Fibroblast of the aortic adventitia (primary cell): ENCODE measurements at regions not wholly inside any gene's neighbourhood (a gene's known extent, or its start where the extent isn't known, plus 50 kb on each side); places are given as distances from the start of the nearest gene placed in this dataset.
"Not testable (repeated sequence)": the region's sequence is repeated elsewhere in the genome, so short reads cannot be mapped to it uniquely, and the experiment has no call there.

Experiments used
- DNase-seq: peaks from one replicate; pipeline ENCODE4 v3.0.0-alpha.2; 2010; ENCODE audit warnings: low read depth
- H3K4me3 ChIP-seq: 2 replicates; pipeline ENCODE4 v1.5.1; 2011; ENCODE audit warnings: low read depth, mild to moderate bottlenecking, control low read depth, low read length, moderate library complexity
- TF ChIP-seq, protein P1 (sequence below): IDR thresholded peaks from 2 replicates; pipeline ENCODE4 v1.5.1; 2011; ENCODE audit warnings: mild to moderate bottlenecking, low read length, control low read depth, inconsistent platforms; ENCODE audit not compliant: insufficient read depth

DNA sequence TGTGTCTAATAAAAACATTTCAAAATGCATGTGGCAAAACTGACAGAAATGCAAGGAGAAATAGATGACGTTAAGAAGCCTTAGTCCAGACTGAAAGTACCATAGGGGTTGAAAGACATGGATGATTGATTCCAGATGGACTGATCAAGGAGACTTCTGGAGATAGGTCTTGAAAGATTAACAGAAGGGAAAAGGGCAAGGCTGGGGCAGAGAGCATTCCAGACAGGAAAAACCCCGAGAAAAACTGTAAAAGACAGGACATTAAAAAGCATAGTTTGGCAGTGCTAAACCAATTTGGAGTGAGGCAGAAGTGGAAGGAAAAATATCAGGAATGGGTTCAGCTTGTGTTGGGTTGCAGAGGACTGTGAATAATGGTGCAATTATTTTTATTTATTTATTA, 375.2 kb upstream of the SGO1 start:
- H3K4me3 ChIP-seq = no peak overlapping the region
- TF ChIP-seq, protein P1, sequence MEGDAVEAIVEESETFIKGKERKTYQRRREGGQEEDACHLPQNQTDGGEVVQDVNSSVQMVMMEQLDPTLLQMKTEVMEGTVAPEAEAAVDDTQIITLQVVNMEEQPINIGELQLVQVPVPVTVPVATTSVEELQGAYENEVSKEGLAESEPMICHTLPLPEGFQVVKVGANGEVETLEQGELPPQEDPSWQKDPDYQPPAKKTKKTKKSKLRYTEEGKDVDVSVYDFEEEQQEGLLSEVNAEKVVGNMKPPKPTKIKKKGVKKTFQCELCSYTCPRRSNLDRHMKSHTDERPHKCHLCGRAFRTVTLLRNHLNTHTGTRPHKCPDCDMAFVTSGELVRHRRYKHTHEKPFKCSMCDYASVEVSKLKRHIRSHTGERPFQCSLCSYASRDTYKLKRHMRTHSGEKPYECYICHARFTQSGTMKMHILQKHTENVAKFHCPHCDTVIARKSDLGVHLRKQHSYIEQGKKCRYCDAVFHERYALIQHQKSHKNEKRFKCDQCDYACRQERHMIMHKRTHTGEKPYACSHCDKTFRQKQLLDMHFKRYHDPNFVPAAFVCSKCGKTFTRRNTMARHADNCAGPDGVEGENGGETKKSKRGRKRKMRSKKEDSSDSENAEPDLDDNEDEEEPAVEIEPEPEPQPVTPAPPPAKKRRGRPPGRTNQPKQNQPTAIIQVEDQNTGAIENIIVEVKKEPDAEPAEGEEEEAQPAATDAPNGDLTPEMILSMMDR = no peak
- peak; percentile 31 for DNase-seq

DNA sequence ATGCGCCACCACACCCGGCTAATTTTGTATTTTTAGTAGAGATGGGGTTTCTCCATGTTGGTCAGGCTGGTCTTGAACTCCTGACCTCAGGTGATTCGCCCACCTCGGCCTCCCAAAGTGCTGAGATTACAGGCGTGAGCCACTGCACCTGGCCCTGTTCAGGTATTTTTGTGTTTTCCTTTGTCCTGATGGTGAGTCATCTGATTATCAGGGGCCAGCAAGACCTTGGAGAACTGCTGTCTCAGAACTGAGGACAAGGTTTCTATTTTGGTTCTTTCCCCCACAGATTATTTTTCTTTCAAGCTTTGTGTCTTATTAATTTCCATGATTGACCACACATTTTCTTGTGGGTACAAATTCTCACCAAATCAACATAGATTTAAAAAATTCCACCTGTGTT, 374.4 kb upstream of the SGO1 start:
- H3K4me3 ChIP-seq, DNase-seq: not testable (repeated sequence)

DNA sequence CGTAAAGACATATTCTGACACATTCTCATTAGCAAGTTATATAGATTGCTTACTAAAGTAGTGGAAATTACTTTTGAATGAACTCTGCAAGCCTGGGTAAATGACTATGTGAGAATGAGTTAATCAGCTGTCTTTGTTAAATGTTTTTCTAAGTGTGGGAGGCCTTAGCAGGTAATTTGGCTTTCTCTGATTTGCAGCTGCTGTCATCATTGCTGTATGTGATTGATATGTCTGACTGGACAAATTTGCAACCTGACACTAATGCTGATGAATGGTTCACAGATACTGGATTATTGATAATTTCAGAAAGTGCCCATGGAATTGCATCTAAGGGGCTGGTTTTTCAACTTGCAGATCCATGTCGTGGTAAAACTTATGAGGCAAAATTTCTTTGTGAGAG, 372.2 kb upstream of the SGO1 start:
- TF ChIP-seq, protein P1 = no peak
- DNase-seq = no peak

DNA sequence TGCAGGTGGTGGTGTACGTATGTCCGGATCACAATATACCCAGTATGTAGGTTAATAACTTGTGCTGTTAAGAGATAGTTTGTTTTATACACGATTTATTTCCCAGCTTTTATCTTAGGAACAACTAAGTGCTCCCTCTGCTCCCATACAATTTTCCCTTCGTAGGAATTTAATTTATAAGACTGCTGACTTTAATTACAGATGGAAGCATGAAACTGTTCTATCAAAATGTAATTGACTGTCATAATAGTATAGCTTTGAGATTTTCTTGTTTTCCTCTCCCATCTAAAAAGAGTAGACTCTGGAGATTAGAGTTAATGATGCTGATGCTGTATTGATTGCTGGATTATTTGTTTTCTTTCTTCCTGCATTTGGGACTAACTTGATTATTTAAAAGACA, 370.7 kb upstream of the SGO1 start:
- TF ChIP-seq, protein P1 = no peak
- H3K4me3 ChIP-seq = no peak overlapping the region
- DNase-seq = no peak

More for the DNA sequence above, 372.2 kb upstream of the SGO1 start:
- no peak overlapping the region for H3K4me3 ChIP-seq

DNA sequence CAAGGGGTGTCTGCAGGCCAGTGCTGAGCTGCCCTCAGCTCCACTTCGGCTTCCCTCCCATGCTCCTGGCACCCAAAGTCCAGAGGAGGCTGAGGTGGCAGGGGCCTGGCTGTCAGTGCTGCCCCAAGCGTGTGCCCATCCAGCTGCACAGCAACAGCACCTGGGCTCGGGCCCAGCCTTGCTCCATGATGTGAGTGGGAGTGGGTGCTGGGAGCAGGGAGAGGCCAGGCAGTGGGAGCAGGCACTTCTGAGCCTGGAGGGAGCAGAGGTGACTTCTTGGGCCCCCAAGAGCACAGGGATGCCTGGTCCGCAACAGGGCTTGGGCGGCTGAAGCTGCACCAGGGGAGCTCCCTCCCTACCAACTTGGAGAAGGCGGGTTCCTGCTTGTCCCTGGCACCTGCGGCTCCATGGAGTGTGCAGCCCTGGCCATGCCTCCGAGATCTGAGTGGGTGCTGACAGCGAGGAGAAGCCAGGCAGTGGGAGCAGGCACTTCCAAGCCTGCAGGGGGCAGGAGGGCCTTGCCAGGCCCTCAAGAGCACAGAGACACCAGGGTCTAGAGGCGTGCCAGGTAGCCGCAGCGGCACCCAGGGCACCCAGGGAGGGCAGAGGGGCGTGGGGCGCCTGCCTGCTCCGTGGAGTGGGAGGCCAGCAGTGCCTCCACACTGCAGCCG, 366.7 kb upstream of the SGO1 start:
- TF ChIP-seq, protein P1 = no peak
- no peak overlapping the region for H3K4me3 ChIP-seq
- no peak for DNase-seq

DNA sequence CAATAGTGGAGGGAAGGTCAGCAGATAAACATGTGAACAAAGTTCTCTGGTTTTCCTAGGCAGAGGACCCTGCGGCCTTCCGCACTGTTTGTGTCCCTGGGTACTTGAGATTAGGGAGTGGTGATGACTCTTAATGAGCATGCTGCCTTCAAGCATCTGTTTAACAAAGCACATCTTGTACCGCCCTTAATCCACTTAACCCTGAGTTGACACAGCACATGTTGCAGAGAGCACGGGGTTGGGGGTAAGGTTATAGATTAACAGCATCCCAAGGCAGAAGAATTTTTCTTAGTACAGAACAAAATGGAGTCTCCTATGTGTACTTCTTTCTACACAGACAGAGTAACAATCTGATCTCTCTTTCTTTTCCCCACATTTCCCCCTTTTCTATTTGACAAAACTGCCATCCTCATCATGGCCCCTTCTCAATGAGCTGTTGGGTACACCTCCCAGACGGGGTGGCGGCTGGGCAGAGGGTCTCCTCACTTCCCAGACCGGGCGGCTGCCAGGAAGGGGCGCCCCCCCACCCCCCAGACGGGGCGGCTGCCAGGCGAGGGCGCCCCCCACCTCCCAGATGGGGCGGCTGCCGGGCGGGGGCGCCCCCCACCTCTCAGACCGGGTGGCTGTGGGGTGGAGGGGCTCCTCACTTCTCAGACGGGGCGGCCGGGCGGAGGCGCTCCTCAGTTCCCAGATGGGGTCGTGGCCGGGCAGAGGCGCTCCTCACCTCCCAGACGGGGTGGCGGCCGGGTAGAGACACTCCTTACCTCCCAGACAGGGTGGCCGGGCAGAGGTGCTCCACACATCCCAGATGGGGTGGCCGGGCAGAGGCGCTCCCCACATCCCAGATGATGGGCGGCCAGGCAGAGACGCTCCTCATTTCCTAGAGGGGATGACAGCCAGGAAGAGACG, 361.6 kb upstream of the SGO1 start:
- not testable (repeated sequence) for DNase-seq, H3K4me3 ChIP-seq

DNA sequence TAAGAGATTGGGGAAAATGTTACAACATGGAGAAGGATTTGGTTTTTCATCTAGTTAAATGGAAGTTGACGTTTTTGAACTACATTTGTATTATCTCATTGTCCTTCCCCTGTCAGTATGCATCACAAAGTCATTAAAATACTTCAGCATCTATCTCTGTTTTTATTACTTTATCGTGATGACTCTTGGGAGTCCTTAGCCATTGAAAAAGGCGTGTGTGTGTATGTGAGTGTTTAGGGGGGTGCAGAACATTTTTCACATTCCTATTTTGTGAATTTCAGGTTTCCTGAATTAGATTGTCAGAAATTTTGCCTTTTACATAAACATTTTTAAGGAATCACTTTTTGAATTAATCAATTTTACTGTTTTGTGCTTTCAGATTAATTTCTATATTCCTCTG, 360.6 kb upstream of the SGO1 start:
- DNase-seq = peak; percentile 6
- no peak overlapping the region for H3K4me3 ChIP-seq
- TF ChIP-seq, protein P1 = no peak
